Inferior parietal cortex (tissue), 1 donor: ENCODE measurements at regions not wholly inside any gene's neighbourhood (a gene's known extent, or its start where the extent isn't known, plus 50 kb on each side); places are given as distances from the start of the nearest gene placed in this dataset.
"Not testable (repeated sequence)": the region's sequence is repeated elsewhere in the genome, so short reads cannot be mapped to it uniquely, and the experiment has no call there.

Source experiments
- DNase-seq: peaks from one replicate; pipeline ENCODE4 v3.0.0-alpha.2; 2016; ENCODE audit errors: extremely low spot score

DNA sequence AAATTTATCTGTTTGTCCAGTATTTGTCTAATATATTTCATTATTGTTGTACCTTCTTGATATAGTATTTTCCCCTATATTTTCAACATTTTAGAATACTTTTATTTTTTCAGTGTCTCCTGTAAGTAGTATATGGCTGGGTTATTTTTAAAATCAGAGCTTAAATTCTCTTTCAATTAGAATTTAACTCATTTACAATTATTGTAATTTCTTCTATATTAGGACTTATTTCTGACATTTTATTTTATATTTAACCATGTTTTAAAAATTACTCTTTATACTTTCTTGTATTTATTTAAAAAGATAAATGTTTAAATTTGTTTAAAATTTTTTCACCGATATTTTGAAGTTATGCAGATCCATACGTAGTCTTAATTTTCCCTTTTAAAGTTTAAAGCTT lies 220.0 kb upstream of the NPVF start:
- no peak for DNase-seq

DNA sequence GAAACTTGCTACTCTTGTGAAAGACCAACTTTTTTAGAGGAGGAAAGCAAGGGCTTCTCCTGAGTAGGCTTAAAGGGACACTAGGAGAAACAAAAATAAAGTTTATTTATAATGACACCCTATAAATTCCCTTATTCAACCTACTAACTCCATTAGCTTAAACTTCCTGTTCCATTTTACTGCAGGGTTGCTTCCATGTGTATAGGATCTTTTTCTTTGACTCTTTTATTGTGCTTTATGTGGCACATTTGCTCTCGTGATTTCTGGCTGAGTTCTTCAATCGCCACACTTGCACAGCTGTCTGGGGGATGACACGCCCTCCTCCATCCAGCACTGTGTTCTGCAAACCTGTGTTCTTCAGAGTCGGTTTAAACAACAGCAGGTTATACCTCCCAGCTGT lies 225.7 kb upstream of the NPVF start:
- DNase-seq: no peak

DNA sequence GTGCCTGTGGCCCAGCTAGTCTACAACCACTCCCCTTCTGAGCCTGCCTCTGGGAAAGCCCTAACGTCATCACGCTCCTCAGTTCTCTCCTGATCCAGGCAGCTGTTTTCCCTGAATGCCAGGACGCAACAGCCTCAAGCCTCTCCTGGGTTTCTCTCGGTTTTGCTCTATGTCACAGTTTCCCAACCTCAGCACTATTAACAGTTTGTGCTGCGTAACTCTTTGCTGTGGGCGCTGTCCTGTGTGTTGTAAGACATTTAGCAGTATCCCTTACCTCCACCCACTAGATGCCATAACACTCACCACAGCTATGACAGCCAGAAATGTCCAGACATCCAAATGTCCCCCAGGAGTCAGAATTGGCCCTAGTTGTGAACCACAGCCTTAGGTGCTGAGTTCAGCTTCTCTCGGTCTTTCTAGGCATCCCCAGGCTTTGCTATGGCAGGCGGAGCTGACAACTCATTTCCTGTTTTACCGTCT lies 226.3 kb upstream of the NPVF start:
- no peak for DNase-seq

DNA sequence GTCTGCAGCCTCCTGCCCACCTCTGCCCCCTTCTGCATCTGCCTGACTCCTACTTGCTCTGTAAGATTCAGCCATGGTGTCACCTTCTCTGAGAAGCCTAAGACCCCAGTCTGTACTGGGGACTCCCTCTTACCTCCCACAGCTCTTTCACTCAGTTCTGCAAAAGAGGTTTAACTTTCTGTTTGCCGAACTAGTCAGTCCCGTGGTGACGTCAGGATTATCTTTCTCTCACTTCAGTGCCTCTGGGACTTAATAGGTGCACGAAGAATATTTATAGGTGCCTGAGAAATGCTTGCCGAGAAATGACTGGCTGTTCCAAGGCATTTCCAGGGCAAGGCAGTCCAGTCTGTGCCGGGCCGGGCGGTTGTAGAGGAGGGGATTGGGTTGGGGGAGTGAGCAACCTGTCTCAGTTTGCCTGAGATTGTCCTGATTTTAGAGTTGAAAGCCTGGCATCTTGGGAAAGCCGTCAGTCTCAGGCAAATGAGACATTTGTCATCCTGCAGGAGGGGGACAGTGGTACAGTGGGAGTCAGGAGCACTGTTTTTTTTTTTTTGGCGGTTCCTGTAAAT lies 227.5 kb upstream of the NPVF start:
- DNase-seq: no peak

DNA sequence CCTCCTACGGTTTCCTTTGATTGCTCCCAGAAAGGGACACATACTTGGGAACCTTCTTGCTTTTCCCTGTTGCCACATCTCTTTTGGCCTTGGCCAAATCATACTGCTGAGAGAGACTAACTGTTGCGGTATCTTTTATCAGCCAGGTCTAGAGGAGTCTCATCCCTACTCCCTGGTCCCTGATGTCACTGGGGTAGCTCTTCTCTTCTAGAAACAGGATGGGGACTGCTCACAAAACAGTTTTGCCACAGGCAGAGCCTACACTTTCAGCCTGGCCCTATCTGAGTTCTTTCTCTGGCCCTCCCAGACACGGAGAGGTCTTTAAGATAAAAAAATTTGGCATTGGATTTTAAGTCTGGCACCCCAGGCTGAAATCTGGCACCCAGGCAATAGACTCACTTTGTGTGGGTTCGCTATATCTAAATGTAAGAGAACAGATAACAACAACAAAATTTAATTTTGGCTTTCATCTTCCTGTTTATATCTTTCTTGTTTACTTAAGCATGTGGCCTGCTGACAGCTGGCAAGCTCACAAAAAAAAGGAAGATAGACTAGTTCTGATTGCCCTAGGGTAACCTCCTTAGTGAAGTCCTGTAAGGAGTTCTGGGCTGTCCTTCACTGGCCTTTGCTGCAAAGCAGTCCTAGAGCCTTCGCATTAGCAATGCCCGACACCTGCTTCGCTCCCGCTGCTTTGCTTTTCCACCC lies 228.3 kb upstream of the NPVF start:
- no peak for DNase-seq

DNA sequence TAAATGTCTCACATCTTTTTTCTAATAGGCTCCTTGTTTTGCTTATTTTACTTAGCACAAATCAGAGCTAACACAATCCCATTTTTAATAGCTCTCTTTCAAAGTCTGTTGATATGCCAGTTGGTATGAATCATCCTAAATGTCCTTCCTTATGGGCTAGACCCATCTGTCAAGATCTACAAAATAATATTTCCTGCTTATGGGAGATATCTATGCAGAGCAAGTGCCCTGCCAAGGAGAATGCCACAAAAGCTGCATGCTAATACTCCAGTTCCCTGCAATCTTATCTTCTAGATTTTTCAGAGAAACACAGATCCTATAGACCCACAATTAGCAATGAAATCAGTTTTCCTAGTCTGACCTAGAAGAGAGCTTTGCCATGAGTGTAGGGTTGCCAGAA lies 230.8 kb upstream of the NPVF start:
- no peak for DNase-seq

DNA sequence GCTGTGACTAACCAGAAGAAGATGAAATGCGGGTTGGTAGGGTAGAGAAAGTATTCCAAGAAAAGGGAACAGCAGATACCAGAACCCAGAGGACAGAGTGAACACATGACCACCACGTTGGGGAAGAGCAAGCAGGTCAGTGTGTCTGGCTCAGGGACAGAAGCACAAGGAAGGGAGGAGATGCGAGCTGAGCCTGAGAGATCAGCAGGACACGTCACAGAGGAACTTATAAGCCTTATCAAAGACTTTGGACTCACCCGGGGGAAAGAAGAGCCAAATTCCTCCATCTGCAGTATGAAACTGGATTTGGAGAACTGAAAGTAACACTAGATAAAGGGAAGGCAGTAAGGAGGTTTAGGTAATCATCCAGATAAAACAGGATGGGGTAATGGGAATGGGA lies 232.1 kb upstream of the NPVF start:
- no peak for DNase-seq

DNA sequence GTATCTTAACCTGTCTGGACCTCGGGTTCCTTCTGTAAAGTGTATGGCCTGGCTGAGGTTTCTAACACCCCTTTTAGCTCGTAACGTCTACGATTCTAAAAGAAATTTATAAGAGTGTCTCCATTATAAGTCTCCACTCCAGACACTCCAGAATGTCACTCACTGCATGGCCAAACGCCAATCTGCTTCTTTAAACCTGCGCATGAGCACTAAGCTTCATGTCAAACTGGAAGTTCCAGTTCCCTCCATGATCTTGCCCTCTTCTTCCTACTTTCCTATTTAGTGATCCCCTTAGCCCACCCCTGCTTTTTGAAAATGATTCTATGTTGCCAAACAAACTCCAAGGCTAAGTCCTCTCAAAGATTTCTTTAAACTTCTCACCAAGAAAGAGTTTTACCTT lies 241.4 kb upstream of the NPVF start:
- no peak for DNase-seq

DNA sequence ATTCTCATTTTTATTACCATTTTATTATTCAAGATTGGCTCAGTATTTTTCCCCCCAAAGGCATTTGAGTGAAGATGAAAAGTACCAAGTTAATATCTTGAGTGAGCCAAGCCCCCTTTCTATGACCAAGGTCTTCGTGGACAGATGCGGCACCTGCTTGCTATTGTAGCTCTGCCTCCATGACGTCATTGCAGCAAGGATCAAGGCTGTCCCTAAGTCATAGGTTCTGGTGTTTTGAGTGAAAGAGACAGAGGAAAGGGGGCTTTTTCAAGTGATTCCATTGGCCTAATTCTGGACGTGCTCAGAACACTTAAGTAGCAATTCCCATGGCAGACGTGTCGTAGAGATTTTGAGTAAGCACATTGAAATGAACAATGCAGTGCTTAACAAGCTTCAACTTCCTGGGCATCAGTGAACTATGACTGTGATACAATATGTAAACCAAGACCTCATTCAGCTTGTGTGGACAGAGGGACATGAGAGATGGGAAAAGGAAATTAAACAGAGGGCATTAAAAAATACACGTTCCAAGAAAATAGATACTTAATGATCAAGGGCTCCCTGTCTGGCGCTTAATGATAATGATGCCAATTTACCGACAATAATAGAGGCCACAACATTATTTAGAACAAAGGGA lies 248.7 kb upstream of the NPVF start:
- DNase-seq: no peak

DNA sequence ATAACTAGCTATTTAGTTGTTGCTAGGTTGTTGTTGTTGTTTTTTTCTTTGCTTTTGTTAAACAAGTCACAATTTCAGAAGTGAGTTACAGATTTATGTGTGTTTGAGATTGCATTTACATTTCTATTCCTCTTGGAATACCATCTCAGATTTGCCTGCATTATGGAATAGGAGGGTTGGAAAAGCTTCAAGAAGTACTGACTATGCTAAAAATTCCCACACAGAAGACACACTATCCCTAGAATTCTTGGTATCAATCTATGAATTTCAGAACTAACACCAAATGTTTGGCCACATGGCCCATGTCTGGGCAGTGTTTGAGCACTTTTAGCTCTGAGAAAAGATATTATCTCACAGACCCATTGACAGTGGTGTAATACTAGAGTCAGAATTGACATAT lies 249.9 kb upstream of the NPVF start:
- DNase-seq: not testable (repeated sequence)

DNA sequence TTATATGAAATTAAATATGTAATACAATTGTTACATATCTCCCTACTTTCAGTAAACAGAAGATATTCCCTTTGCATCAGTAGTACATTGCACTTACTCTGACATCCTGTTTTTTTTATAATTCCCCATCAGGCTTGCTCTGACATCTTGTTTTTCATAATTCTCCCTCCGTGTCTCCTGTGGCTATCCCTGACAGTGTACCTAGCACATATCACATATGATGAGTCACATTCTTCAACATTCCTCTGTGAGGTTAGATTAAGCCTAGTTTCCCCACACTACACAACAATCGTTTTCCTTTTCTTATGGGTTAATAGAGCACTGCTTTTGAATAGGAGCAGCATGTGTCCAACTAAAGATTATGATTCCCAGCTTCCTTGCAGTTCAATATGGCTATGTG lies 250.6 kb upstream of the NPVF start:
- no peak for DNase-seq

DNA sequence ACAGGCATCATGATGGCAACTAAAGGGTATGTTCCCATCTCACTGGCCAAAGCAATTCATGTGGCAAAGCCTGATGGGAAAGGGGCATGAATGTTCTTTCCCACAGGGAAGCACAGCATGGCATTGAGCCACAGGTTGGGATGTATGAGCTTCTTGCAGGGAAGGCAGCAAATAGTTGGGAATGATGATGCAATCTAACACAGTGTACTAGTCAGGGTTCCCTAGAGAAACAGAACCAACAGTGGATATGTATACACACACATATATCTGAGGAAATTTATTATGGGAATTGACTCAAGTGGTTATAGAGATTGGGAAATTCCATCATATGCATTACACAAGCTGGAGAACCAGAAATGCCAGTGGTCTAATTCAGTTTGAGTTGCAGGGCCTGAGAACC lies 253.6 kb upstream of the NPVF start:
- DNase-seq: no peak

DNA sequence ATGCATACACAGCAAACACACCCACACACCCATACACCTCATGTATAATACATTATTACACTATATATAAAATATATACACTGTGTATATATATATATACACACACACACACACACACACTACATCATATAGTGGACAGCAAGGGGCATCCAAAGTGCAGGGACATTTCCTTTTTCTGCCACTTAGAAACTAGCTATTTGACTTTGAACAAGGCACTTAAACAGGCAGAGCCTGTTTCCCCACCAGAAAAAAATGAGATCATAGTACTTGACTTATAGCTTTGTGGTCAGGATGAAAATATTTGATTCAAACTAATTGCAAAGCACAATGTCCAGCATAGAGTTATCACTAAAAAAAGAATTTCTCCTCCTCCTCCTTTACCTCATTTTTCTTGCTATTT lies 254.3 kb upstream of the NPVF start:
- DNase-seq: no peak

DNA sequence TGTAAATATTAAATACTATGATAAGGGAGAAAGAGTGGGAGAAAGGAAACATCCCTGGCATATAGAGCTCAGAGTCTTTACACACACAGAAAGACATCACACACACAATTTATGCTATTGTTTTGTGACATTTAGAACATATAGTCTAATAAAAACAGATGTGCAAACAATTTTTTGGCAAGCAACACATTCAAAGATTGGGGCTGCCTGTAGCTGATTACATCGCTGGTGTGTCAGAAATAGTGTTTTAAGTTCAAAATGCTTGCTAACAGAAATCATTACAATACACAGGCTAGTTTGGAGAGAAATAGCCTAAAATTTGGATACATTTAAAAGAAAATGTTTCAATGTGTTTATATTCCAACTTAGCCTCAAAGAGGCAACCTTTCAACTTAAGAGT lies 256.7 kb upstream of the NPVF start:
- no peak for DNase-seq

DNA sequence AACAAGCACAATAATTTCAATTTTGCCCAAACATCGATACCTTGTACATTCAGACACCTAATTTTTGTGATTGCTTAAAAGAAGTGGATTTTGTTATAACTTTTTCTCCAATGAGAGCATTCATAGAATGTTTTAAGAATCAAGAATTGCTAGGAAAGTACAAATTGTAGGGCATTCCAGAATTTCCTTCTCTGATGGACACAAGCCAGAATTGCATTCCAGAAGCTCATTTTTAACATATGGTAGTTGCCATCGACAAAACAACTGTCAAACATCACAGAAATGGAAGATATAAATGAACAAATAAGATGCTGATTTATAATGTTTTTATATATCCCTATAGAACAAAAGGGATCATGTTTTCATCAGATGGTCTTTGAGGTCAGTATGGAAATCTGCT lies 258.4 kb upstream of the NPVF start:
- no peak for DNase-seq

DNA sequence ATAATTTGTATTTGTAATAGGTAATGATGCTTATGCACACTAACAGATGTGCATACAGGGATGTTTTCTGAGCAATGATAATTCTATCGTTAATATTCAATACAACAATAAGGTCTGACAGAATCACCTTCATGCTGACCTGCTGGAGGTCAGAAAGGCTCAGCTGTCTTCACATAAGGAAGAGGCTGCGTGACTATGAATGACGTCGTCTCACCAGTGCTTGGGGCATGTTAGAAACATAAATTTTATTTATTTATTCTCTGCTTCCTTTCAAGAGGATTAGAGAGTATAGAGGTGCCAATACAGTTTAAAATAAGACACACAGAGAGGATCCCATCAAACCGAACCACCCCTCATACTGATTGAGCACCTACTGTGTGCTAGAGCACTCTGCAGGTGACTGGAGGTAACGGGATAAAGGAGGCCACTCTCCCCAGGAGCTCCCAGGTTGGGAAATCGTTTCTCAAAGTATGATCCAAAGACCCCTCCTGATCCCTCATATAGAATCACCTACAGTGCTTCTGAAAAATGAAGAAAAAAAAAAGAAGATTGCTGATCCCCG lies 265.6 kb upstream of the NPVF start:
- no peak for DNase-seq

DNA sequence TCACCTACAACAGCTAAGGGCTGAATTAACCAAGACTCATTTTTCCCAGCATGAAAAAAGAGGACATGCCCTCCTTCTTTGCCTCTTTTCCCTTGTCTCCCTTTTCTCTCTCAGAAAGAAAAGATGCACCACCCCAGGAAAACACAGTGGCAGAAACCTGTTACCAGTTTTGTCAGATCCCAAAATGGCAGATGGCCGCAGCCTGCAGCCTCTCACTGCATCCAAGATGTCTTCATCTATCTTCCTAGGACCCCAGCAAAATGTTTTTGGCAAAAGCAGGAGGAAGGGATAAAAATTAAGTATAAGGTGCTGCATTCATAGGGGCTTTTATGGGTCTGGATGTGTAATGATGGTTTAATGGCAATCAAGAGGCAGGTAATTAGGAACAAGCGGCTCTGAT lies 266.6 kb upstream of the NPVF start:
- no peak for DNase-seq

DNA sequence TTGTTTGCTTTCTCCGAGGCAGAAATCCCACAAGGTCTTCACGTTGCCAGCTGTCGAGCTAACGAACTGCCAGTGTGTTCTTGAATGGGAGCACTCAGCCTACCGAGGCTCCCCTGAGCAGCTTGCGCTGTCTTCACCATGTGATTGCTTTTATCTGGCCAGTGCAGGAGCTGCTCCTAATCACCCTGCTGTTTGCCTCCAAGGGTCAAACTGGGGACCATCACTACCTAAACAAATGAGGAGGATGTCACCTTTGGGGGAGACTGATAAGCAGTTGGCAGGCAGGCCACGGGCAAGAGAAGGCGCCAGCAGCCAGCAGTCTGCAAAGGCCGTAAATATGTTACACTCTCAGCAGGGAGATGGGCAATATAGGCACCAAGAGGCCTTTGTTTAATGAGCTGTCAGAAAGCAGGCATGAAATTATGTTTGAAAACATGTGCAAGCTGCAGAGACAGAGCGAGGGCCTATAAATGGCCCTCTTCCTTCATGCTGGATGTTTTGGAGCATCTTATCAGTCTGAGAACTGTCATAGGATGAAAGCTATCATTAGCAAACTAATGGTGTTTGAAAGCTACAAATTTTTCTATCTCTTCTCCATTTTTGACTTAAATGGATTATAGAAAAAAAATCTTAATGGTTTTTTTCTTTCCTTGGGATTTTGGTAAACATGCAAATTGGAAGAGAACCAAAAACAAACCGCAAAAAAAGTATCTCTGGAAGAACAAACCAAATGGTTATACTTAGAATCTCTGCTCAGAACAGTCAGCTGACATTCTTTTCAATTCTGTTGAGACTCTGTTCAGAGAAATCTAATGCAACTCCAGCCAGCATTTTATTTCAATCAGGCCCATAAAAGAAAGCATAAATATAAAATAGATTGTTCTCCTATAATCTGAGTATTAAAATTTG lies 267.3 kb upstream of the NPVF start:
- DNase-seq: peak; percentile 22

DNA sequence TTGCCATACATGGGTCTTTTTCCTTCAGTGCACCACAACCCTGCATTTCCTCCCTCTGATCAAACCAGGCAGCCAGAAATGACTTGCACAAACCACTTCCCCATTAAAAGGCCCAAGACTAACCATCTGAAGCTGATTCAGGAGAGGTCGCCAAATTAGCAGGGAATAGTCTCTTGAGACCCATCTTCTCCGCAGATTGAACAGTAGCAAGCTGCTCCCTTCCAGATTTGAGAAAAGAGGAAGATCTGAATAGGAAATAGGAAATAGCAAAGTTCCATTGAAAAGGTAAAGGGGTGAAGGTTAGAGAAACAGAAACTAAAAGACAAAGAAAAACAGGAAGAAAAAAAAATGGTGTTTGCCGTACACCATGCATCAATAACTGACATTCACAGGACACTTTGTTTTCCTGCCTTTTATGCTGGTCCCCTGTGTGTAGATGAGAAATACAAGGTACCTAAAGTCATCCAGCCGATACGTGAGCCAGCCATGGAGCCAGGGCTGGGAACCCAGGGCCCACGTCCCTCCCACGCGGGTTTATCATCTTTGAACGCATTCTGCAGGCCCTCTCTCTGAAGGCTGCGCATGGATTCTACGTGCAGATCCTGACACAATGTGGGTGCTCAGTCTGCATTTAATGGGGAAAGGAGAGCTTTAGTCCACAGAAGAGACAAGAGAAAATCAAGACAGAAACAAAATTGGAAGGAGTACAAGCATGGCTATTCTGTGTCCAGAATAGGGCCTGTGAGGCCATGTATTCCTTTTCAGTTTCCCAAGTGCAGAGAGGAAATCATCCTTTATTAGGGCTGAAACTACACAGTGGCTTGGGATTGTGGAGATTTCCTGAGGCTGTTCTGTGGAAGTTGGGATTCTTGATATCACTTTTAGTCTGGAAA lies 268.4 kb upstream of the NPVF start:
- no peak for DNase-seq

DNA sequence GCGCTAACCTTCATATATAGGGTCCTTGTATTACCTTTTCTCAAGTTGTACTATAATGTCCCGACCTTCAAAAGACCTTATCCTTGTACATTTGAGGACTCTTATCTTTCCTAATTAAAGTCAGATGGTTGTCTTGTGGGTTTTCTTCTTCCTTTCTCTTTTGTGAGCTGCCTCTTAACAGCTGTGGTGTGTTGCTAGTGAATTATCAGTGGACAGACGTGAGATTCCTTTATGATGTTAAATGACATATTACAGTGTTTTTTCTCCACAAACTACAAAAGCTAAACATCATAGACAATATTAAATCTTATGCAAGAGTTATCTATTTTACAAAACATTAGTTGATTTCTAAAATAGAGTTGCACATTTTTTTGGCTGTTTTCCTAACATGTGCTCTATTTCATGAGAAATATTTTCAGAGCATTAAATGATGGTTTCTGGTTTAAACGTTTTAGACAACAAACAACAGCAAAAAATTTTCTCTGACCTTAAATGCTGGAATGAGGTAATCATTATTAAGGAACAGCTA lies 272.2 kb upstream of the NPVF start:
- DNase-seq: no peak

DNA sequence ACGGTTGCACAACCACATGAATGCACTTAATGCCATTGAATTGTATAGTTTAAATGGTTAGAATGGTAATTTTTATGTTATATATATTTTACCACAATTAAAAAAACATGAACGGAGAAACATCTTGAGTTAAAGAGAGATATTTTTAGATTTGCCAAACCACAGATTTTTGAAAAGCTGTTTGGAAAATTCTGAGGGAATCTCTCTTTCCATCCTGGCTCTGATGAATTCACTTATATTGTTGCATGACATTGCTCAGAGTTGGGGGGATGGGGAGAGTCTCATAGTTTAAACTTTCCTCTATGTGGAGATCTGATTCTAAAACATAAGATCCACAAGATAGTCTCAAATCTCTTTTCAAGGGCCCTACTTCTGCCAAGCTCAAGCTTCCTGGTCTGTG lies 275.0 kb upstream of the NPVF start:
- no peak for DNase-seq
